WI38 (cell line): ENCODE measurements at regions not wholly inside any gene's neighbourhood (a gene's known extent, or its start where the extent isn't known, plus 50 kb on each side); places are given as distances from the start of the nearest gene placed in this dataset.
"Not testable (repeated sequence)": the region's sequence is repeated elsewhere in the genome, so short reads cannot be mapped to it uniquely, and the experiment has no call there.

Experiments
- H3K4me3 ChIP-seq: 2 replicates; pipeline ENCODE4 v1.5.1; 2011; ENCODE audit warnings: low read depth, mild to moderate bottlenecking, control low read depth, low read length
- TF ChIP-seq, protein P1 (sequence below): IDR thresholded peaks from 2 replicates; pipeline ENCODE4 v1.5.1; 2012; ENCODE audit warnings: low read depth, mild to moderate bottlenecking, control low read depth, low read length

DNA sequence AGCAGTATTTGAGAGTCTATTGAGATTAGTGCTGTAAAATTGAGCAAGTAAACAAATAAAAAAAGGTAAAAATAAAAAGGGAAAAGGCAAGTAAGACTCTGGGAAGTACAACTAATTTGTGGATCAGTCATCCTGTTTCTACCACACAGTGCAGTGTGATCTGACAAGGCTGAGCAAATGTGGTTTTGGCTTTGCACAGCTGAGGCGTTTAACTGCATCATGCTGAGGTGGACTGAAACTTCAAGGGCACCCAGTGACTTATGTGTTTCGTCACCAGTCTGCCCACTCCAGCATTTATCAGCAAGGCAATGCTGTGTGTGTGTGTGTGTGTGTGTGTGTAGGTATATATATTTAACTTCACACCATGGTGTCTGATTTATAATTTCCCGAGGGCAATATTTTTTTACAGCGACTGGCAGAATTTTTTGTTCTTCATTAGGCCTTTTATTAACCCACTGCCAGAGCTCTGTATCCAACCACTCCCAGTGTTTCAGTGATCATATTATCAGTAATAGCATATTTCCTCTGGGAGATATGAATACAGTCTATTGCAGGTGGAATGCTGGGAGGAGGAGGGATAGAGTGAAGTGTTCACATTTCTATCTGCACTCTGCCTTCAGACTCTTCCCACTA lies 131.5 kb upstream of the SATB1 start:
- H3K4me3 ChIP-seq: no peak overlapping the region
- TF ChIP-seq, protein P1, sequence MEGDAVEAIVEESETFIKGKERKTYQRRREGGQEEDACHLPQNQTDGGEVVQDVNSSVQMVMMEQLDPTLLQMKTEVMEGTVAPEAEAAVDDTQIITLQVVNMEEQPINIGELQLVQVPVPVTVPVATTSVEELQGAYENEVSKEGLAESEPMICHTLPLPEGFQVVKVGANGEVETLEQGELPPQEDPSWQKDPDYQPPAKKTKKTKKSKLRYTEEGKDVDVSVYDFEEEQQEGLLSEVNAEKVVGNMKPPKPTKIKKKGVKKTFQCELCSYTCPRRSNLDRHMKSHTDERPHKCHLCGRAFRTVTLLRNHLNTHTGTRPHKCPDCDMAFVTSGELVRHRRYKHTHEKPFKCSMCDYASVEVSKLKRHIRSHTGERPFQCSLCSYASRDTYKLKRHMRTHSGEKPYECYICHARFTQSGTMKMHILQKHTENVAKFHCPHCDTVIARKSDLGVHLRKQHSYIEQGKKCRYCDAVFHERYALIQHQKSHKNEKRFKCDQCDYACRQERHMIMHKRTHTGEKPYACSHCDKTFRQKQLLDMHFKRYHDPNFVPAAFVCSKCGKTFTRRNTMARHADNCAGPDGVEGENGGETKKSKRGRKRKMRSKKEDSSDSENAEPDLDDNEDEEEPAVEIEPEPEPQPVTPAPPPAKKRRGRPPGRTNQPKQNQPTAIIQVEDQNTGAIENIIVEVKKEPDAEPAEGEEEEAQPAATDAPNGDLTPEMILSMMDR: no peak

DNA sequence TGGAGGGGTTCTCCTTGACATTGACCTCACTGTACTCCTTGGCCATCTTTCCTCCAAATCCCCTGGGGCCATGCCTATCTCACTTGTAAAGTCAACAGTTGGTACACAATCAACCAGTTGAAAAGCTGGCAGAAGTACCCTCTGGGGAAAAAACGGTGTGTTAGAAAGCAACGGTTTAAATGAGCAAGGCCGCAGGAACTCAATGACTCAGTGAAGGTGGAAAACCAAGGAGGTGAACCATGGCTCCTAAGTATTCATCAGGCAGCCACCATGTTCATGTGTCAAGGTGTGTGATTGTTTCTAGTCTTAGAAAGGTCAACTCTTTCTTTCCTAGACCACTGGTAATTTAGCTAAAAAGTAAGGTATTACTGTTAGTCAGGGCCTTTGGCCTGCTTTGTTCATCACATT lies 130.9 kb upstream of the SATB1 start:
- no peak overlapping the region for H3K4me3 ChIP-seq
- TF ChIP-seq, protein P1: no peak

DNA sequence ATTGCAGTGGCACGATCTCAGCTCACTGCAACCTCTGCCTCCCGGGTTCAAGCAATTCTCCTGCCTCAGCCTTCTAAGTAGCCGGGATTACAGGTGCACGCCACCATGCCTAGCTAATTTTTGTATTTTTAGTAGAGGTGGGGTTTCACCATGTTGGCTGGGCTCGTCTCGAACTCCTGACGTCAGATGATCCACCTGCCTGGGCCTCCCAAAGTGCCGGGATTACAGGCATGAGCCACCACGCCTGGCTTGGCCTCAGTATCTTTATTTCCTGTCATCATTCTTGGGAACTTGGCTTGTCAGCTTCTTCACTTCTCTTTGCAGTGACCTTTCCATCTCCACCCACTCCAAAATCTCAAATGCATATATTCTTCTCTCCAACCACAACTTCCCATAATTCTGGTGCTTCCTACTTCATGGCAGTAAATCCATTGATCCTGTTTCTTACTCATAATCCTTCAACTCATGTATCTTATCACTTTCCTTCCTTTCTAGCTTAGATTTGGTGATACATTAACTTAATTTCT lies 127.5 kb upstream of the SATB1 start:
- H3K4me3 ChIP-seq: not testable (repeated sequence)

DNA sequence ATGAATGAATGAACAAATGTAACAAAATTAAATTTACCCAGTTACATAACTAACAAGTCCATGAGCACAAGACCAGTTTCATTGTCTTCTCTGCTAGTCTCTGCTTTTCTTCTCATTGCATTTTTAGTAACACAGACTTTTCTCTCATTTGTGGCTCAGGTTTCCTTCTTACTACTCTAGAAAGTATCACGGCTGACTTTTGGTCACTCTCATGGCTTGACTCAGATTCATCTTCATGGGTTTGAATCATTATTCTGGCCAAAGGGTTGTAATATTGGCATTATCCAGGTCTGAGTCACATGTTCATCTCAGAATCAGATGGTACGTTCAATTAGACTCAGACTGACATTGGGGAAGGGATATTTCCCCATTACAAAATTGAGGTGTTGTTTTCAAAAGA lies 121.5 kb upstream of the SATB1 start:
- no peak overlapping the region for H3K4me3 ChIP-seq
- TF ChIP-seq, protein P1: no peak

DNA sequence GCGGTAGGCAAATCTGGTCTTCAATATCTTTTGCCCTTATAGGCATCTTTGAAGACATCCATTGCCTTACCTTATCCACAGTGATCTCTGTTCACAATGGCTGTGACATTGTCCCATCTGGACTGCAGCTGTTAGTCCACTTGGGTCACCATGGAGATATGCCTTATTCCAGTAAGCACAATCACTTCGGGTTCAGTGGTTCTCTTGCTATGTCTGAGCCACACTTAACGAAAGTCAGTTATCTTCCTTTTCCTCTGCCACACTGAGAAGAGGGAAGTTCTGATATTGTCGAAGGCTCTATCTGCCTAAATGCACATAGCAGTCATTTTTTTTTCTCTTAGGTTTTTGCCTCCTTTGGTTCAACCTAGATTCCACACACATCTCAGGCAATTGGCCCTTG lies 119.0 kb upstream of the SATB1 start:
- H3K4me3 ChIP-seq: no peak overlapping the region
- TF ChIP-seq, protein P1: no peak

DNA sequence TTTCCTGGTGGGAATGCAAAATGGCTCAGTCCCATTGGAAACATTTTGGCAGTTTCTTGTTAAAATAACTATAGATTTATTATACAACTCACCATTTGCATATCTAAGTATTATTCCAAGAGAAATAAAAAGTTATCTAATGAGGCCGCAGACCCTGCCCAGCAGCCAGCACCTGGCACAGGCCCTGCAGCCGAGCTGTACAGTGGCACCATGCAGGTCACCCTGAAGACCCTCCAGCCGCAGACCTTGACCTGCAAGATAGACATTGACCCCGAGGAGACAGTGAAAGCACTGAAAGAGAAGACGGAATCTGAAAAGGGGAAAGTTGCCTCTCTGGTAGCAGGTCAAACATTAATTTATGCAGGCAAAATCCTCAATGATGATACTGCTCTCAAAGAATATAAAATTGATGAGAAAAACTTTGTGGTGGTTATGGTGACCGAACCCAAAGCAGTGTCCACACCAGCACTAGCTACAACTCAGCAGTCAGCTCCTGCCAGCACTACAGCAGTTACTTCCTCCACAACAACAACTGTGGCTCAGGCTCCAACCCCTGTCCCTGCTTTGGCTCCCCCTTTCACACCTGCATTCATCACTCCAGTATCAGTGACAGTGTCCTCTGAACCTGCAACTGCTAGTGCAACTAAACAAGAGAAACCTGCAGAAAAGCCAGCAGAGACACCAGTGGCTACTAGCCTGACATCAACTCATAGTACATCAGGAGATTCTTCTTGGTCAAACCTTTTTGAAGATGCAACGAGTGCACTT lies 113.5 kb upstream of the SATB1 start:
- no peak overlapping the region for H3K4me3 ChIP-seq
- TF ChIP-seq, protein P1: no peak

DNA sequence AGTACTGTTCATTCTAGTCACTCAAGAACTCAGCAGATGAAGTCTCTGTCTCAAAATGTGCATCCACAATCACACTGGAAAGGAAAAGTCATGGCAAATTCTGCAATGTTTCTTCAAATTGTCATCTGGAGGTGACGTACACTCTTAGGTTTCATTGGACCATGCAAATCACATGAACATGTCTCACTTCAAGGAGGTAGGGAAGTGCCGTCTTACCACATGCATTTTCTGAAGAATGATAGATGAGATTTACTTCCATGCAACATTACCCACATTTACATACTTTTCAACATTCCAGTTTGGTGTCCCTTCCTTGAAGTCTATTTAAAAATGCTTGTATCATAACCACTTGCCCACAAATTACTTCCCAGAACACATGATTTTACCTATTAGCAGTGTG lies 107.9 kb upstream of the SATB1 start:
- no peak overlapping the region for H3K4me3 ChIP-seq
- TF ChIP-seq, protein P1: no peak

DNA sequence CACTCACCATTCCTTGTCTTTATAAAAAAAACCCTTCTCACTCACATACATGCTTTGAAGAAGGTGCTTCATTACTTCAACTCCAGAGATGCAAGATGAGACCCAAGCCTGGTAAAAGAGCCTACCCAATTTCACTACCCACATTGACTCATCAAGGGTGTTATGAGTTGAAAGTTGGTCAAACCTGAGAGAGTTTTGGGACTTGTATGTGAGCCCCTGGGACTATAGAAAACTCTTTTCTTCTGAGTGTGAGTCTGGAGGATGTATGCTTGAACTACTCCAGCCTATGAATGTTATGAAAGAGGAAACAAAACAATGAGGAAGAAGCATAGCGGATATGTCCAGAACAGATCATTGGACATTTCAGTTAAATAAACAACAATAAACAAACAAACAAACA lies 106.5 kb upstream of the SATB1 start:
- TF ChIP-seq, protein P1: no peak

More for the DNA sequence above, 106.5 kb upstream of the SATB1 start:
- H3K4me3 ChIP-seq: no peak overlapping the region
